Upper lobe of right lung (tissue), 1 donor: ENCODE measurements at regions not wholly inside any gene's neighbourhood (a gene's known extent, or its start where the extent isn't known, plus 50 kb on each side); places are given as distances from the start of the nearest gene placed in this dataset.

ENCODE experiments used
- ATAC-seq: fragments of 200-7000 bp; cut with Tn5 transposase; one replicate; pipeline ENCODE4 v1.9.1; 2020; ENCODE audit warnings: mild to moderate bottlenecking, moderate library complexity
- DNase-seq: peaks from one replicate; pipeline ENCODE4 v3.0.0-alpha.2; 2020
- H3K27ac ChIP-seq: fragments of 200-600 bp; one replicate; pipeline ENCODE4 v1.8.0; 2022
- H3K27me3 ChIP-seq: fragments of 200-600 bp; one replicate; pipeline ENCODE4 v1.8.0; 2022; ENCODE audit warnings: mild to moderate bottlenecking
- H3K36me3 ChIP-seq: fragments of 200-600 bp; one replicate; pipeline ENCODE4 v1.8.0; 2022
- H3K4me1 ChIP-seq: fragments of 200-600 bp; one replicate; pipeline ENCODE4 v1.8.0; 2022
- H3K4me3 ChIP-seq: fragments of 200-600 bp; one replicate; pipeline ENCODE4 v1.8.0; 2022; ENCODE audit warnings: mild to moderate bottlenecking
- H3K9me3 ChIP-seq: fragments of 200-600 bp; one replicate; pipeline ENCODE4 v1.8.0; 2022
- CTCF ChIP-seq: fragments of 200-600 bp; IDR thresholded peaks from one replicate; pipeline ENCODE4 v1.8.0; 2022; ENCODE audit warnings: antibody characterized with exemption
- intact Hi-C: fragments of 100-400 bp; cut with DNase I; formaldehyde crosslinking; loops from one replicate; pipeline ENCODE4 v1.11.0; 2022
- donor health status: DM: no; HTN: yes; CAD: no; lungs with severe emphysema.

- H3K36me3 ChIP-seq: no peaks in the 10 kb centered on the region
- DNase-seq: no peak
- no peak for ATAC-seq
- no peaks in the 10 kb centered on the region for H3K4me1 ChIP-seq
- H3K9me3 ChIP-seq: no peaks in the 10 kb centered on the region
- H3K27me3 ChIP-seq: no peaks in the 10 kb centered on the region
- no peak overlapping the region for H3K4me3 ChIP-seq
- intact Hi-C loops: no loop called here
- no peak for TF ChIP-seq CTCF
- H3K27ac ChIP-seq: no peak overlapping the region
Observed at GRCh38 chr15:94052711-94053110, 178.7 kb upstream of the MCTP2 start.

- intact Hi-C loops: no loop called here
- Histone ChIP-seq H3K36me3 (no peaks in the 10 kb centered on the region), H3K4me1 (no peaks in the 10 kb centered on the region), H3K4me3 (no peak overlapping the region), H3K27me3 (no peaks in the 10 kb centered on the region), H3K9me3 (no peaks in the 10 kb centered on the region), H3K27ac (no peak overlapping the region)
- no peak for ATAC-seq
- no peak for DNase-seq
- no peak for TF ChIP-seq CTCF
Observed at GRCh38 chr15:94047566-94047965, 183.8 kb upstream of the MCTP2 start.

- intact Hi-C loops: no loop called here
- DNase-seq (no peak), ATAC-seq (no peak)
- TF ChIP-seq CTCF: no peak
- no peaks in the 10 kb centered on the region for H3K9me3 ChIP-seq
- no peak overlapping the region for H3K4me3 ChIP-seq
- no peaks in the 10 kb centered on the region for H3K4me1 ChIP-seq
- H3K27ac ChIP-seq: no peak overlapping the region
- no peaks in the 10 kb centered on the region for H3K27me3 ChIP-seq
- no peaks in the 10 kb centered on the region for H3K36me3 ChIP-seq
Observed at GRCh38 chr15:94042180-94042928, 189.0 kb upstream of the MCTP2 start.

GRCh38 chr15:94041746-94042145 lies 189.6 kb upstream of the MCTP2 start:
- no peaks in the 10 kb centered on the region for H3K4me1 ChIP-seq

GRCh38 chr15:94040541-94041248 lies 190.7 kb upstream of the MCTP2 start:
- no peaks in the 10 kb centered on the region for H3K27me3 ChIP-seq
- no peaks in the 10 kb centered on the region for H3K4me1 ChIP-seq
- H3K36me3 ChIP-seq: no peaks in the 10 kb centered on the region
- H3K4me3 ChIP-seq: no peak overlapping the region
- H3K27ac ChIP-seq: no peak overlapping the region
- intact Hi-C loops: no loop called here
- no peaks in the 10 kb centered on the region for H3K9me3 ChIP-seq
- no peak for DNase-seq
- TF ChIP-seq CTCF: no peak
- no peak for ATAC-seq

More at GRCh38 chr15:94041746-94042145, 189.6 kb upstream of the MCTP2 start:
- no peak for DNase-seq
- no peak overlapping the region for H3K4me3 ChIP-seq
- H3K9me3 ChIP-seq: no peaks in the 10 kb centered on the region
- no peak for TF ChIP-seq CTCF
- intact Hi-C loops: no loop called here
- no peak overlapping the region for H3K27ac ChIP-seq
- H3K27me3 ChIP-seq: no peaks in the 10 kb centered on the region
- no peaks in the 10 kb centered on the region for H3K36me3 ChIP-seq
- no peak for ATAC-seq
